H1 (cell line): ENCODE measurements at regions not wholly inside any gene's neighbourhood (a gene's known extent, or its start where the extent isn't known, plus 50 kb on each side); places are given as distances from the start of the nearest gene placed in this dataset.

ENCODE experiments used
- CTCF ChIP-seq, 3 experiments: IDR thresholded peaks; 1 replicate in 2 of 3; 2 replicates in 1 of 3; pipeline versions ENCODE4 v1.5.1 to v1.6.1; 2011; ENCODE audit warnings: low read length in 3 of 3, mild to moderate bottlenecking in 3 of 3, inconsistent platforms in 2 of 3, low read depth in 1 of 3, moderate library complexity in 1 of 3; ENCODE audit not compliant: insufficient read depth in 1 of 3; ENCODE audit errors: control extremely low read depth in 1 of 3
- SIN3A ChIP-seq, 2 experiments: IDR thresholded peaks in 1 of 2; conservative IDR thresholded peaks in 1 of 2; 2 replicates each; pipeline ENCODE4 v1.6.1; 2011 to 2012; ENCODE audit warnings: low read length in 2 of 2, improper control_type of control experiment in 1 of 2, low read depth in 1 of 2, mild to moderate bottlenecking in 1 of 2
- YY1 ChIP-seq: IDR thresholded peaks from 2 replicates; pipeline ENCODE4 v1.6.1; 2011; ENCODE audit warnings: low read depth, mild to moderate bottlenecking, low read length
- TF ChIP-seq, protein P1 (sequence below): IDR thresholded peaks from 2 replicates; pipeline ENCODE4 v1.6.1; 2012; ENCODE audit warnings: low read length, inconsistent platforms

DNA sequence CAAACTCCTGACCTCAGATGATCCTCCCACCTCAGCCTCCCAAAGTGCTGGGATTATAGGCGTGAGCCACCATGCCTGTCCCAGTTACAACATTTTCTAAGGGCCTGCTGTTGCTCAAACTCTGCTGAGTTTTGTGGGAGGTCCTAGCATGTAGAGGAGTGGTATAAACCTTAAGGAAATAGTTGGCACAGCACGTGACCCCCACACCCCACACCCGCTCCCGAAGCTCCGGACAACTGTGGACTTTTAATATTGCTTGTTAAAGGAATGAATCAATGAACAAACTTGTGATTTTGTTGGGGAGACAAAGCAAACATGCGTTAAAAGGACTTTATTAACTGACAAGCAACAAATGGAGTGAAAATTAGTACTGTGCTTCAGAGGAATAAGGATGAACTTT is 137.8 kb upstream of the GATA6 start:
- TF ChIP-seq, protein P1, sequence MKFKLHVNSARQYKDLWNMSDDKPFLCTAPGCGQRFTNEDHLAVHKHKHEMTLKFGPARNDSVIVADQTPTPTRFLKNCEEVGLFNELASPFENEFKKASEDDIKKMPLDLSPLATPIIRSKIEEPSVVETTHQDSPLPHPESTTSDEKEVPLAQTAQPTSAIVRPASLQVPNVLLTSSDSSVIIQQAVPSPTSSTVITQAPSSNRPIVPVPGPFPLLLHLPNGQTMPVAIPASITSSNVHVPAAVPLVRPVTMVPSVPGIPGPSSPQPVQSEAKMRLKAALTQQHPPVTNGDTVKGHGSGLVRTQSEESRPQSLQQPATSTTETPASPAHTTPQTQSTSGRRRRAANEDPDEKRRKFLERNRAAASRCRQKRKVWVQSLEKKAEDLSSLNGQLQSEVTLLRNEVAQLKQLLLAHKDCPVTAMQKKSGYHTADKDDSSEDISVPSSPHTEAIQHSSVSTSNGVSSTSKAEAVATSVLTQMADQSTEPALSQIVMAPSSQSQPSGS = no peak
- TF ChIP-seq CTCF (IDR thresholded peaks at IDR 0.05; ENCODE audit: control extremely low read depth in 1 of 3, insufficient read depth in 1 of 3, low read depth in 1 of 3, low read length in 3 of 3) (no peak), YY1 (no peak), SIN3A (conservative IDR thresholded peaks at IDR 0.05 in 1 of 2, IDR thresholded peaks at IDR 0.05 in 1 of 2; ENCODE audit: low read depth in 1 of 2, low read length in 2 of 2) (no peak)
